ENCODE measurements at regions not wholly inside any gene's neighbourhood (a gene's known extent, or its start where the extent isn't known, plus 50 kb on each side); places are given as distances from the start of the nearest gene placed in this dataset.

- no peak for TF ChIP-seq KDM4A (IDR thresholded peaks at IDR 0.05; ENCODE audit: low read depth, low read length, severe bottlenecking)
Measured at GRCh38 chr5:57032151-57032551, 80.2 kb upstream of the MIER3 start (continued).

GRCh38 chr5:57033103-57033502 is 81.2 kb upstream of the MIER3 start:
- Histone ChIP-seq H4K20me1 (replicated peaks in 1 of 2; ENCODE audit: control insufficient read depth in 1 of 2, insufficient read depth in 2 of 2, low read length in 2 of 2) (no peaks in the 10 kb centered on the region), H2BK15ac (ENCODE audit: low read length) (no peak overlapping the region), H3K27me3 (replicated peaks in 1 of 4; ENCODE audit: control insufficient read depth in 3 of 4, extremely low read depth in 1 of 4, insufficient read depth in 3 of 4, low read length in 3 of 4) (no peaks in the 10 kb centered on the region), H2BK5ac (ENCODE audit: low read depth, low read length) (no peak overlapping the region), H2AFZ (ENCODE audit: low read length) (no peak overlapping the region), H3K4me3 (ENCODE audit: extremely low read depth in 1 of 4, insufficient read depth in 2 of 4, low read depth in 3 of 4, low read length in 4 of 4) (no peak overlapping the region), H3K79me2 (ENCODE audit: control insufficient read depth in 1 of 2, insufficient read depth in 2 of 2, low read length in 2 of 2) (no peaks in the 10 kb centered on the region), H3K18ac (ENCODE audit: extremely low read depth, low read length) (no peak overlapping the region), H4K5ac (ENCODE audit: insufficient read length, low read depth, low read length) (no peak overlapping the region), H3K4me1 (replicated peaks in 1 of 4; ENCODE audit: control insufficient read depth in 3 of 4, insufficient read depth in 4 of 4, low read length in 3 of 4) (peaks cover 0 to 2% (median 0%) of the 10 kb centered on the region in 4 experiments; a peak in 1 of 7 replicates), H3K56ac (replicated peaks; ENCODE audit: insufficient read length, low read depth, low read length) (no peak overlapping the region), H3K9me3 (ENCODE audit: insufficient read depth in 2 of 2, low read depth in 1 of 2, low read length in 1 of 2) (no peaks in the 10 kb centered on the region), H3K79me1 (ENCODE audit: low read depth, low read length) (no peaks in the 10 kb centered on the region), H3K36me3 (ENCODE audit: control insufficient read depth in 2 of 4, insufficient read depth in 4 of 4, low read length in 3 of 4) (no peaks in the 10 kb centered on the region), H3K14ac (ENCODE audit: insufficient read length) (no peak overlapping the region), H3K23ac (ENCODE audit: insufficient read length) (no peak overlapping the region), H3K27ac (ENCODE audit: low read depth, low read length) (no peak overlapping the region), H2AK5ac (ENCODE audit: low read depth, low read length) (no peak overlapping the region), H3K4me2 (ENCODE audit: insufficient read depth in 1 of 2, low read depth in 2 of 2, low read length in 2 of 2) (no peak overlapping the region), H3K23me2 (ENCODE audit: low read depth, low read length) (no peaks in the 10 kb centered on the region), H4K8ac (ENCODE audit: extremely low read depth, insufficient read depth, low read length) (no peak overlapping the region), H4K91ac (replicated peaks; ENCODE audit: insufficient read length, low read length) (no peak overlapping the region), H2BK120ac (replicated peaks; ENCODE audit: low read depth, low read length) (no peak overlapping the region), H3K4ac (replicated peaks; ENCODE audit: insufficient read length, low read depth, low read length) (no peak overlapping the region), H2BK20ac (ENCODE audit: low read length) (no peak overlapping the region), H3K9ac (replicated peaks in 1 of 4; ENCODE audit: extremely low read depth in 1 of 4, low read depth in 3 of 4, low read length in 3 of 4) (no peak overlapping the region), H2BK12ac (ENCODE audit: low read depth, low read length) (no peak overlapping the region)
- FAIRE-seq (no peak), DNase-seq (ENCODE audit: low read depth in 1 of 2, low spot score in 2 of 2) (no peak)
- POLR2A ChIA-PET (ENCODE audit: partially characterized antibody), result no interaction called here
- CTCF ChIA-PET (ENCODE audit: partially characterized antibody), result no interaction called here
- TF ChIP-seq SIRT6 (IDR thresholded peaks at IDR 0.05; ENCODE audit: low read length) (no peak), RXRA (IDR thresholded peaks at IDR 0.05; ENCODE audit: insufficient read depth, low read depth, low read length) (no peak), ASH2L (IDR thresholded peaks at IDR 0.05; ENCODE audit: low read length) (no peak), SP2 (IDR thresholded peaks at IDR 0.05; ENCODE audit: low read length) (no peak), TAF7 (optimal IDR thresholded peaks at IDR 0.05; ENCODE audit: borderline replicate concordance, low read depth, low read length) (no peak), TEAD4 (IDR thresholded peaks at IDR 0.05; ENCODE audit: low read depth, low read length) (no peak), SIN3A (conservative IDR thresholded peaks at IDR 0.05 in 1 of 2, IDR thresholded peaks at IDR 0.05 in 1 of 2; ENCODE audit: low read depth in 1 of 2, low read length in 2 of 2) (no peak), CBX8 (IDR thresholded peaks at IDR 0.05; ENCODE audit: borderline replicate concordance, low read depth, low read length) (no peak), CREB1 (IDR thresholded peaks at IDR 0.05) (no peak), NRF1 (IDR thresholded peaks at IDR 0.05; ENCODE audit: low read depth, low read length) (no peak), RFX5 (IDR thresholded peaks at IDR 0.05; ENCODE audit: borderline replicate concordance, low read depth, low read length) (no peak), POLR2AphosphoS5 (IDR thresholded peaks at IDR 0.05; ENCODE audit: low read depth, low read length) (no peak)
